ENCODE measurements at regions not wholly inside any gene's neighbourhood (a gene's known extent, or its start where the extent isn't known, plus 50 kb on each side); places are given as distances from the start of the nearest gene placed in this dataset.

GRCh38 chr14:85319998-85320630 lies 209.8 kb upstream of the FLRT2 start:
- TF ChIP-seq, protein P1, sequence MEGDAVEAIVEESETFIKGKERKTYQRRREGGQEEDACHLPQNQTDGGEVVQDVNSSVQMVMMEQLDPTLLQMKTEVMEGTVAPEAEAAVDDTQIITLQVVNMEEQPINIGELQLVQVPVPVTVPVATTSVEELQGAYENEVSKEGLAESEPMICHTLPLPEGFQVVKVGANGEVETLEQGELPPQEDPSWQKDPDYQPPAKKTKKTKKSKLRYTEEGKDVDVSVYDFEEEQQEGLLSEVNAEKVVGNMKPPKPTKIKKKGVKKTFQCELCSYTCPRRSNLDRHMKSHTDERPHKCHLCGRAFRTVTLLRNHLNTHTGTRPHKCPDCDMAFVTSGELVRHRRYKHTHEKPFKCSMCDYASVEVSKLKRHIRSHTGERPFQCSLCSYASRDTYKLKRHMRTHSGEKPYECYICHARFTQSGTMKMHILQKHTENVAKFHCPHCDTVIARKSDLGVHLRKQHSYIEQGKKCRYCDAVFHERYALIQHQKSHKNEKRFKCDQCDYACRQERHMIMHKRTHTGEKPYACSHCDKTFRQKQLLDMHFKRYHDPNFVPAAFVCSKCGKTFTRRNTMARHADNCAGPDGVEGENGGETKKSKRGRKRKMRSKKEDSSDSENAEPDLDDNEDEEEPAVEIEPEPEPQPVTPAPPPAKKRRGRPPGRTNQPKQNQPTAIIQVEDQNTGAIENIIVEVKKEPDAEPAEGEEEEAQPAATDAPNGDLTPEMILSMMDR (IDR thresholded peaks at IDR 0.05): no peak
- TF ChIP-seq POLR2A (IDR thresholded peaks at IDR 0.05): no peak
